T-cell (primary cell): ENCODE measurements at regions not wholly inside any gene's neighbourhood (a gene's known extent, or its start where the extent isn't known, plus 50 kb on each side); places are given as distances from the start of the nearest gene placed in this dataset.
A peak's percentile ranks its signal among the peaks of the same experiment; 100 is the strongest.

Experiments used
- ATAC-seq, 4 experiments: fragments of 200-7000 bp in 3 of 4; fragments of 150-1000 bp in 1 of 4; cut with Tn5 transposase; replicated peaks in 1 of 4; 1 replicate in 3 of 4; 2 replicates in 1 of 4; pipeline ENCODE4 v1.10.0; 2021; ENCODE audit warnings: moderate library complexity in 3 of 4, mild to moderate bottlenecking in 2 of 4, moderate number of reproducible peaks in 1 of 4
- CTCF ChIA-PET, 2 donors: fragments of 300-600 bp; sonication (Branson Sonifier 250); formaldehyde crosslinking; loops; one replicate each; lab custom pipeline; 2022; ENCODE audit warnings: antibody characterized with exemption in 2 of 2; lab: Charles Lee
- POLR2A ChIA-PET, 2 donors: fragments of 300-600 bp; sonication (Branson Sonifier 250); formaldehyde crosslinking; loops; one replicate each; lab custom pipeline; 2022; ENCODE audit warnings: antibody characterized with exemption in 2 of 2; lab: Charles Lee
- DNase-seq, 35 experiments: peaks; one replicate each; pipeline versions ENCODE4 v3.0.0 to v3.0.0-alpha.2; 2013 to 2023
- H3K27ac ChIP-seq: one replicate; pipeline ENCODE4 v1.5.1; 2013; ENCODE audit warnings: low read length
- H3K27me3 ChIP-seq, 2 experiments: replicated peaks in 1 of 2; 1 replicate in 1 of 2; 2 replicates in 1 of 2; pipeline versions ENCODE4 v1.6.1 to v1.7.0; 2013; ENCODE audit warnings: low read length in 1 of 2, mixed read lengths in 1 of 2; ENCODE audit not compliant: control insufficient read depth in 2 of 2, insufficient read depth in 2 of 2; ENCODE audit errors: extremely low read depth in 1 of 2
- H3K36me3 ChIP-seq, 2 donors: 1 replicate in 1 of 2; 2 replicates in 1 of 2; pipeline versions ENCODE4 v1.6.1 to v1.7.0; 2013; ENCODE audit warnings: low read length in 1 of 2; ENCODE audit not compliant: control insufficient read depth in 2 of 2, insufficient read depth in 1 of 2; ENCODE audit errors: extremely low read depth in 1 of 2
- H3K4me1 ChIP-seq, 2 experiments: 1 replicate in 1 of 2; 2 replicates in 1 of 2; pipeline versions ENCODE4 v1.6.1 to v1.7.0; 2013; ENCODE audit warnings: low read length in 2 of 2, mixed read lengths in 1 of 2; ENCODE audit not compliant: insufficient read depth in 2 of 2, control insufficient read depth in 1 of 2; ENCODE audit errors: extremely low read depth in 1 of 2
- H3K4me3 ChIP-seq, 2 donors: 1 replicate in 1 of 2; 2 replicates in 1 of 2; pipeline versions ENCODE4 v1.5.1 to v1.7.0; 2013; ENCODE audit warnings: mild to moderate bottlenecking in 2 of 2, low read length in 1 of 2, moderate library complexity in 1 of 2; ENCODE audit not compliant: control insufficient read depth in 1 of 2; ENCODE audit errors: extremely low read depth in 1 of 2
- H3K9me3 ChIP-seq: 2 replicates; pipeline ENCODE4 v1.7.0; 2013
- H3K27ac Mint-ChIP-seq, 2 donors: one replicate each; pipeline ENCODE4 v1.8.0; 2020 to 2021; ENCODE audit warnings: mild to moderate bottlenecking in 2 of 2, mixed read lengths in 2 of 2
- H3K27me3 Mint-ChIP-seq, 2 donors: one replicate each; pipeline ENCODE4 v1.8.0; 2021 to 2022; ENCODE audit warnings: mixed read lengths in 2 of 2
- H3K36me3 Mint-ChIP-seq: one replicate; pipeline ENCODE4 v1.8.0; 2021; ENCODE audit warnings: mixed read lengths
- H3K4me1 Mint-ChIP-seq, 3 donors: one replicate each; pipeline ENCODE4 v1.8.0; 2020 to 2022; ENCODE audit warnings: mixed read lengths in 3 of 3, mild to moderate bottlenecking in 1 of 3
- H3K4me3 Mint-ChIP-seq, 3 donors: one replicate each; pipeline ENCODE4 v1.8.0; 2020 to 2022; ENCODE audit warnings: mild to moderate bottlenecking in 3 of 3, mixed read lengths in 3 of 3, moderate library complexity in 3 of 3
- H3K9me3 Mint-ChIP-seq, 3 donors: one replicate each; pipeline ENCODE4 v1.8.0; 2020 to 2022; ENCODE audit warnings: mixed read lengths in 3 of 3
- WGBS: methylation state at CpG from one replicate; pipeline ENCODE4 v1.1.5; 2013; ENCODE audit warnings: missing lambda C conversion rate; ENCODE audit not compliant: insufficient coverage; 5-methylcytosine and 5-hydroxymethylcytosine counted together

DNA sequence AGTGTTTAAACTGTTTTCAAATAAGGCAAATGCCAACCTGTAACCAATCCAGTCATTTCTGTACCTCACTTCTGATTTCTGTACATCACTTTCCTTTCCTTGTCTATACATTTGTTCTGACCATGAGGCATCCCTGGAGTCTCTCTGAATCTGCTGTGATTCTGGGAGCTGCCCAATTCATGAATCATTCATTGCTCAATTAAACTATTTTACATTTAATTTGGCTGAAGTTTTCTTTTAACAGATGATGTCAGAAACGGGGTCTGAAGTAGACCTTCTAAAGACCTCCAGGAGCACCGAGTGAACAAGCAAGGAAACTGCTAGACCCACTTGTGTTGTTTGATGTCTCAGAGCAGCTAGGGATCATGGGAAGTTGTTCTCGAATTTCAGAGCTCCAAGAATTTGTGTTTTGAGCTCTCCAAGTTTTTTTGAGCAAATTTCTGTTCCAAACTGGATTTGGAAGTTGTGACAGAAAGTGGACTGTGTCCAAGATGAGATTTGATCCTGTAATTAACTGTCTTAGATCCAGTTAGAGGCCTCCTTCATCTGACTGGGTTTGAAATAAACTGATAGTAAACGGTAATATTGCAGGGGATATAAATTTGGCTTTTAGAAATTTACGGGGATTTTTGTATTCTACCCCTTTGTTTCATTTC lies 490.8 kb upstream of the ST8SIA4 start:
- H3K4me3 Mint-ChIP-seq: no peak overlapping the region
- H3K9me3 ChIP-seq: no peaks in the 10 kb centered on the region
- 58% methylated on average over 3 of the region's 5 CpGs for WGBS
- ChIA-PET CTCF (no interaction called here), POLR2A (no interaction called here)
- no peak for ATAC-seq
- no peaks in the 10 kb centered on the region for H3K27me3 ChIP-seq
- no peaks in the 10 kb centered on the region for H3K4me1 Mint-ChIP-seq
- H3K36me3 Mint-ChIP-seq: no peaks in the 10 kb centered on the region
- H3K4me3 ChIP-seq: no peak overlapping the region
- H3K27ac ChIP-seq: no peak overlapping the region
- no peaks in the 10 kb centered on the region for H3K36me3 ChIP-seq
- H3K9me3 Mint-ChIP-seq: no peaks in the 10 kb centered on the region
- no peaks in the 10 kb centered on the region for H3K27me3 Mint-ChIP-seq
- H3K27ac Mint-ChIP-seq: no peak overlapping the region
- DNase-seq: no peak
- H3K4me1 ChIP-seq: no peaks in the 10 kb centered on the region

DNA sequence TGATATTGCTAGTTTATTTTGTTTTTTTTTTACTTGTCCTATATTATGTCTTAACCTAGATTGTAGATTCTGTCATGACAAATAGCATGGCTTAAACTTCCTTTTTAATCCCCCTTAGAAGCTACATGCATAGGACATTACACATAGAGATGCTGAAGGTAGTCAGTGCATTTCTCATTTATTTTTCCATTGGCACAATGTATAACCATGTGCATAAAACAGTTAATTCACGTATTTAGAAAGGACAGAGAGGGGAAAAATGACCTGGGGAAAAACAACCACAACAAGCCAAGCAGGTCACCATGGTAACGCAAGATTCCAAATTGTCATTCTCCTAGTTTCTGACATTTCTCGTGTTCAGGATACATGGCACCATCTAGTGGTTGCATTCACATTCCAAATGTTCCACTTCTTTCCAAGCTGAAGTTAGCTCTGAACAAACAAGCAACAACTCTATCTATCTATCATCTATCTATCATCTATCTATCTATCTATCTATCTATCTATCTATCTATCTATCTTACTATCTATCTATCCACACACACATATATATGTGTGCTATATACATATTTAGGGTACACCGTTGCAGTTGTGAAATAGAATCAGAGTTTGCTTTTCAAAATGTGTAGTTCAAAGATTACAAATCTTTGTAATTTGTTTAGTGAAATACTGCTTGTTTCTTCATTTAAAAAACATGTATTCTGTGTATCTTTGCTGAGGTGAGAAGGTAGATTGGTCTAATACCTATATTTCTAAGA lies 487.2 kb upstream of the ST8SIA4 start:
- ATAC-seq (no peak), DNase-seq (peak in 2 of 35 experiments; percentile 1 to 39)
- no peak overlapping the region for H3K27ac ChIP-seq
- no peak overlapping the region for H3K4me3 Mint-ChIP-seq
- POLR2A ChIA-PET: no interaction called here
- H3K4me3 ChIP-seq: no peak overlapping the region
- no peaks in the 10 kb centered on the region for H3K4me1 Mint-ChIP-seq
- H3K36me3 Mint-ChIP-seq: no peaks in the 10 kb centered on the region
- CTCF ChIA-PET: interaction anchor here (0.6 to 1.9 kb wide), 6 partner anchors 26 to 1236 kb away, joined by 3 to 6 read pairs (median 3); no protein-coding TSS in a partner anchor
- H3K36me3 ChIP-seq: no peaks in the 10 kb centered on the region
- H3K27ac Mint-ChIP-seq: no peak overlapping the region
- H3K9me3 Mint-ChIP-seq: no peaks in the 10 kb centered on the region
- H3K27me3 Mint-ChIP-seq: no peaks in the 10 kb centered on the region
- WGBS: 36% methylated on average over 2 of the region's 4 CpGs
- no peaks in the 10 kb centered on the region for H3K9me3 ChIP-seq
- H3K4me1 ChIP-seq: no peaks in the 10 kb centered on the region
- no peaks in the 10 kb centered on the region for H3K27me3 ChIP-seq

DNA sequence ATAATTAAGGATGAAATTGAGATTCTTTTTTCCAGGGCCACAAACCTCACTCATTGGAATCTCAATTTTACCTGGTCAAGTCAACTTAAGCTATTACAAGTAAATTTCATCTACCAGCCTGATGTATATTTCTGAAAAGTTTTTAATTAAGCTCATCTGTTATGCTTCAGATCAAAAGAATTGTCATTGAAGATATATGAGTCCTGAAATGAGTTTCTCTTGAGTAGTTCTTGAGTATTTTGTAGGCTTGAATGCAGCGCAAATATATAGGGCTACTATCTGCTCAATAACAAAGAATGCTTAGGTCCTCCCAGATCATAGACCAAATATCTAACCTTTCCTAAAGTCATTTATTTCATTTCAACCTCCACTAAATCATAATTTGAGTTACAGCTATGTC lies 482.2 kb upstream of the ST8SIA4 start:
- Mint-ChIP-seq H3K36me3 (no peaks in the 10 kb centered on the region), H3K4me1 (no peaks in the 10 kb centered on the region), H3K9me3 (no peaks in the 10 kb centered on the region), H3K27me3 (peaks cover 0 to 3% of the 10 kb centered on the region in 2 donors), H3K27ac (no peak overlapping the region), H3K4me3 (no peak overlapping the region)
- ATAC-seq: no peak
- ChIA-PET CTCF (no interaction called here), POLR2A (no interaction called here)
- Histone ChIP-seq H3K4me1 (no peaks in the 10 kb centered on the region), H3K4me3 (no peak overlapping the region), H3K27ac (no peak overlapping the region), H3K9me3 (no peaks in the 10 kb centered on the region), H3K36me3 (no peaks in the 10 kb centered on the region), H3K27me3 (no peaks in the 10 kb centered on the region)
- no peak for DNase-seq
- no CpG with 5 or more reads among the region's 1 CpG for WGBS

DNA sequence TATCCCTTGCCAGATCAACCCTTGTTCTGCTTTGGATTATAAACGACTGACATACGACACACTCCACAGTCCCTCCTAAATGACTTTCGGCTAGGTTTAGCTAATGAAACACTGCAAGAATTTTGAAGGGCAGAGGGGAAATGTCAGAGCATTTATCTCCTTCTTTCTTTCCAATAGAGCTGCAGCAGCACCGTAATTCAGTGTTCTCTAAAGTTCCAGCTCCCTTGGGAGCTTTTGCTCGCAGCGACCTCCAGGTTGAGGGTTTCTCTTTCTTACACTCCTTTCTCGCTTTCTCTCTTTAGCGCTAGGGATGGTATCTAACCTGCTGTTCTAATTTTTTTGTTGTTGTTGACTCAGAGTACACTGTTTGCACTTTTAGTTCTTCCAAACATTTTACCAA lies 467.1 kb upstream of the ST8SIA4 start:
- Histone ChIP-seq H3K27ac (no peak overlapping the region), H3K4me3 (no peak overlapping the region), H3K9me3 (no peaks in the 10 kb centered on the region), H3K36me3 (no peaks in the 10 kb centered on the region), H3K27me3 (no peaks in the 10 kb centered on the region), H3K4me1 (no peaks in the 10 kb centered on the region)
- no CpG with 5 or more reads among the region's 8 CpGs for WGBS
- POLR2A ChIA-PET: no interaction called here
- no peak for DNase-seq
- no peak for ATAC-seq
- Mint-ChIP-seq H3K27ac (no peak overlapping the region), H3K4me3 (no peak overlapping the region), H3K4me1 (no peaks in the 10 kb centered on the region), H3K9me3 (no peaks in the 10 kb centered on the region), H3K27me3 (peaks cover 0 to 4% of the 10 kb centered on the region in 2 donors), H3K36me3 (no peaks in the 10 kb centered on the region)
- CTCF ChIA-PET: no interaction called here

DNA sequence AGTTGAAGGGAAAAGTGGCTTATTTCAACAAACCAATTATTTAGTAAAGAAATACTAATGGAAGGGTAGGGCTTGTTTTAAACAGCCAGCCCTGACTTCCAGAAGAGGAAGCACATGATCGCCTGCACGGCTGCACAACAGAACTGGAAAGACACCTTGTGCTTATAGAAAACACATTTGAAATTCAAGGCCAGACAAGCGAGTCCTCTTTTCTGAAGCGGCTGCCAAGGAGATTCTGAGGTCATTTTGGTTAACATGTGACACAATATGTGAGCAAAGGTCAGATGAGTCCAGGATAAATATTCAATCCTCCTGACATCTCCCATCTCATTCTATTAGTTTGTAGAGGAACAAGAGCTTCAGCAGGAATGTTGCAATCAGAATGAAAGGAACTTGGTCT lies 461.4 kb upstream of the ST8SIA4 start:
- Mint-ChIP-seq H3K36me3 (no peaks in the 10 kb centered on the region), H3K27ac (no peak overlapping the region), H3K4me1 (no peaks in the 10 kb centered on the region), H3K27me3 (peaks cover 0 to 4% of the 10 kb centered on the region in 2 donors), H3K9me3 (no peaks in the 10 kb centered on the region), H3K4me3 (no peak overlapping the region)
- H3K4me3 ChIP-seq: no peak overlapping the region
- no peaks in the 10 kb centered on the region for H3K36me3 ChIP-seq
- WGBS: 22% methylated on average over 2 of the region's 4 CpGs
- H3K4me1 ChIP-seq: no peaks in the 10 kb centered on the region
- DNase-seq (no peak), ATAC-seq (no peak)
- ChIA-PET POLR2A (no interaction called here), CTCF (interaction anchor here in 1 of 2 donors (0.5 kb wide), 1 partner anchor 26 kb away, joined by 3 read pairs; no protein-coding TSS in a partner anchor)
- no peaks in the 10 kb centered on the region for H3K9me3 ChIP-seq
- no peaks in the 10 kb centered on the region for H3K27me3 ChIP-seq
- no peak overlapping the region for H3K27ac ChIP-seq

DNA sequence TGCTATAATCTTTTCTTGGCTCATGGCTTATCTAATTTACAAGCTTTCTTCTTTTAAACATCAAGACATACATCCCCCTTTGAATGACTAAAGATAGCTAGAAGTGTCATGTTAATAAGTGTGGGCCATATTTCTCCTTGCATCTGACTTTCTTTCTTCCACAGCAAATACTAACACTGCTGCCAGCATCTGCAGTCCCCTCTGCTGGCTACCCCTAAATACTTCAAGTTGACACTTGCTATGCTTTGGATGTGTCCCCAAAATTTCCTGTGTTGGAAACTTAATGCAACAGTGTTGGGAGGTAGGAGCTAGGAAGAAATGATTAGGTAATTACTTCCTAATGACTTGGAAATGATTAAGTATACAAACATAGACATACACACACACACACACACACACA lies 459.0 kb upstream of the ST8SIA4 start:
- Mint-ChIP-seq H3K27me3 (peaks cover 0 to under 1% of the 10 kb centered on the region in 2 donors), H3K36me3 (no peaks in the 10 kb centered on the region), H3K27ac (no peak overlapping the region), H3K4me1 (no peaks in the 10 kb centered on the region), H3K9me3 (no peaks in the 10 kb centered on the region), H3K4me3 (no peak overlapping the region)
- Histone ChIP-seq H3K9me3 (no peaks in the 10 kb centered on the region), H3K4me3 (no peak overlapping the region), H3K27me3 (no peaks in the 10 kb centered on the region), H3K4me1 (no peaks in the 10 kb centered on the region), H3K36me3 (no peaks in the 10 kb centered on the region), H3K27ac (no peak overlapping the region)
- peak in 1 of 35 experiments; percentile 1 for DNase-seq
- POLR2A ChIA-PET: no interaction called here
- CTCF ChIA-PET: interaction anchor here in 1 of 2 donors (0.9 kb wide), 1 partner anchor 54 kb away, joined by 3 read pairs; no protein-coding TSS in a partner anchor
- ATAC-seq: no peak
